Erythroblast (primary cell): ENCODE measurements at regions not wholly inside any gene's neighbourhood (a gene's known extent, or its start where the extent isn't known, plus 50 kb on each side); places are given as distances from the start of the nearest gene placed in this dataset.

Source experiments
- GATA1 ChIP-seq: IDR thresholded peaks from 2 replicates; pipeline ENCODE4 v1.6.1; 2011; ENCODE audit warnings: low read depth, mild to moderate bottlenecking, control low read depth, low read length, moderate library complexity
- POLR2A ChIP-seq: IDR thresholded peaks from 2 replicates; pipeline ENCODE4 v1.6.1; 2011; ENCODE audit warnings: mild to moderate bottlenecking, low read length

GRCh38 chr6:40932366-40932765 is 106.7 kb downstream of the UNC5CL start:
- TF ChIP-seq POLR2A (no peak), GATA1 (no peak)
